GM18508 (cell line): ENCODE measurements at regions not wholly inside any gene's neighbourhood (a gene's known extent, or its start where the extent isn't known, plus 50 kb on each side); places are given as distances from the start of the nearest gene placed in this dataset.
"Not testable (repeated sequence)": the region's sequence is repeated elsewhere in the genome, so short reads cannot be mapped to it uniquely, and the experiment has no call there.

Experiments used
- ATAC-seq: cut with Tn5 transposase; IDR thresholded peaks from one replicate; pipeline ENCODE4 v1.9.1; 2021; ENCODE audit warnings: moderate number of reproducible peaks; ENCODE audit not compliant: insufficient read depth, unreplicated experiment

DNA sequence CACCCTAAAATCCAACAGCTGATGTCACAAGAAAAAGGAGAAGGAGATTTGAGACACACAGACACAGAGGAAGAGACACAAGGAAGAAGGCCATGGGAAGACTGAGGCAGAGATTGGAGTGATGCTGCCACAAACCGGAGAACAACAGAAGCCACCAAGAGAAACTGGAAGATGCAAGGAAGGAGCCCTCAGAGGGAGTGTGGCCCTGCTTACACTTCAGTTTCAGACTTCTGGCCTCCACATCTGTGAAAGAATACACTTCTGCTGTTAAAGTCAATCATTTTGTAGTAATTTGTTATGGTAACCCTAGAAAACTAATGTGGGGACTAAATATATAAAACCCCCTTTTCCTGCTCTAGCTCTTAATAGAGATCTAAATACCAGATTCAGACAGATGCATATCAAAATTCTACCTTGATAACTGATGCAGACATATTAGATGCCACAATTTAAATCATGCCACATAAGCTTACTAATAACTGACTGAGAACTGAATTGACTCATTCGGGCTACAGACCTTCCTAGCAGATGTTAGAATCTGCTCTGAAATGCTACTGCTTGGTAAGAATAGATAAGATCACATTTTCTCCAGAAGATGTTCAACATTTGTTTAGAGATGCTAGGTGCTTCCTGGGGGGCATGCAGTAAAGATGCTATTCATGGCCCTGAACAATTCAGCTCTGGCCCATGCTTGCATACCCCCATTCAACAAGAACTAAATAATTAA lies 113.1 kb upstream of the CCND2 start:
- ATAC-seq = no peak

DNA sequence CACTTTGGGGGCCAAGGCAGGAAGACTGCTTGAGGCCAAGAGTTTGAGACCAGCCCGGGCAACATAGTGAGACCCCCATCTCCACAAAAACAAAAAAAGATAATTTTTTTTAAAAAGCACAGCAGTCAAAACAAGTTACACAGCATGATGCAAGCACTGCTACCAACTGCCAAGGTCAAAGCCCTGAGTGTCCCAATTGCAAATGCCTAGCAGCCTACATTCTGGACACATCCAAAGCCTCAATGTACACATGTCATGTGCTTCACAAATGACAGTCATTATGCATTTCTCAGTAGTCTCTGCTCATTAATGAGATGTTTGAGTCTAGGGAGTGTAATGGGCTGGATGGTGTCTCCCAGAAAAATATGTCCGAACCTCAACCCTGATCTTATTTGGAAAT lies 113.7 kb upstream of the CCND2 start:
- ATAC-seq = no peak

DNA sequence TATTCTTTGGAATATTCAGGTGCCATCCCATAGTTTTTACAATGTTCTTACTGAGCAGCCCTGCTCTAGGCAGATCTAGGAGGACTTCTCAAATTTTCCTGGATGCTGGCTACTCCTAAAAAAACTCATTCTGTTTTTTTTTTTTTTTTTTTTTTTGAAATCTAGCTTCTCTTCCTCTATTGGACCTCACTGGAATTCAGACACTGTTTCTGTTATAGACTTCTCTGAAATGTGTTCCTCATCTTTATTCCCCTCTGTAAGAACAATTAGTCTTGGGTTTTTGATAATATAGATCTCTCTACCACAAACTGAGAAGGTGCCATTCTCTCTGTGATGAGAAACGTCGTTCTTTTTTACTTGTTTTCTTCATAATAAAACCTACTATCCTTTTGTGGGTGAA lies 115.3 kb upstream of the CCND2 start:
- no peak for ATAC-seq

DNA sequence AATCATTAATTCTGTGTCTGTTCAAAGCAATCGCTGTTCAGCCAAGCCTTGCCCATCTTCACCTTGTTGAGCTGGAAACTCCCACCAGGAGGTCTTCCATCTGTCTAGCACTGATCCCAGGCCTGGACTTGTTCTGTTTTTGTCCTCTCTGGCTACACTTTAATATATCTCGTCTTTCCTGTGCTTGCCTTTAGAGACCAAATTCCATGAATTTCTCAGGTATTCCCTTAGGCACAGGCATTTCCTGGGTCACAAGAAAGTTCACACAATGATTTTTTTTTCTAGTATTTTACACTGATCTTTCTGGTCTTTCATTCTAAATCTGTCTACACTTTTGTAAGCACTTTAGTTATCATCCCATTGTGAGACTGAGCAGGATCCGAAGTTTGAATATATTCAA lies 116.4 kb upstream of the CCND2 start:
- no peak for ATAC-seq

DNA sequence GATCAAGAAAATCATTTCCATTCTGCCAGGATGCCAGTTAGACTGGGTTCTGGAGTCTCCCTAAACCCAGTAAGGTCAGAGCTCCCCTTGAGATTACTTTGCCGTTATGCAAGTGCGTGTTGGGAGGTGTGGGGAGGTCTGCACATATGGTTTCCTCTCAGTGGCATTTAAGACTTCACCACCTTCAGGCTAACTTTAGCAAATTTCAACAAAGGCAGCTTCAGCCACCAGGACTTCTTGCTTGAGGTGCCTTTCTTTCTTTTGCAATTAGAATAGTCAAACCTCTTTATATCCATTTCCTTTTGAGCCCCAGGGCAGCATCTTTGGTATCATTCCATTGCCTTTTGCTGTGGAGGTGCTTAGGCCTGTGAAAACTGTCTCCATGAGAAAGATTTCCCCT lies 117.2 kb upstream of the CCND2 start:
- ATAC-seq = no peak

DNA sequence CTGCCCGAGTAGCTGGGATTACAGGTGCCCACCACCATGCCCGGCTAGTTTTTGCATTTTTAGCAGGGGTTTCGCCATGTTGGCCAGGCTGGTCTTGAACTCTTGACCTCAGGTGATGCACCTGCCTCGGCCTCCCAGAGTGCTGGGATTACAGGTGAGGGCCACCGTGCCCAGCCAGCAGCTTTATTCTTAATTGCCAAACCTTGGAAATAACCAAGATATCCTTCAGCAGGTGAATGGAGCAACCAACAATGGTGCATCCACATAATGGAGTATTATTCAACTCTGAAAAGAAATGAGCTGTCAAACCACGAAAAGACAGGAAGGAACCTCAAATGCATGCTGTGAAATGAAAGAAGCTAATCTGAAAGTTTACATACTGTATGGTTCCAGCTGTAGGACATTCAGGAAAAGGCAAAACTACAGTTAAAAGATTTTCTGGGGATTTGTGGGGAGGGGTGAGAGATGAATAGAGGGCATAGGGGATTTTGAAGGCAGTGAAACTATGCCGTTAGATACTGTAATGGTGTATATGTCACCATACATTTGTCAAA lies 118.8 kb upstream of the CCND2 start:
- ATAC-seq = no peak

DNA sequence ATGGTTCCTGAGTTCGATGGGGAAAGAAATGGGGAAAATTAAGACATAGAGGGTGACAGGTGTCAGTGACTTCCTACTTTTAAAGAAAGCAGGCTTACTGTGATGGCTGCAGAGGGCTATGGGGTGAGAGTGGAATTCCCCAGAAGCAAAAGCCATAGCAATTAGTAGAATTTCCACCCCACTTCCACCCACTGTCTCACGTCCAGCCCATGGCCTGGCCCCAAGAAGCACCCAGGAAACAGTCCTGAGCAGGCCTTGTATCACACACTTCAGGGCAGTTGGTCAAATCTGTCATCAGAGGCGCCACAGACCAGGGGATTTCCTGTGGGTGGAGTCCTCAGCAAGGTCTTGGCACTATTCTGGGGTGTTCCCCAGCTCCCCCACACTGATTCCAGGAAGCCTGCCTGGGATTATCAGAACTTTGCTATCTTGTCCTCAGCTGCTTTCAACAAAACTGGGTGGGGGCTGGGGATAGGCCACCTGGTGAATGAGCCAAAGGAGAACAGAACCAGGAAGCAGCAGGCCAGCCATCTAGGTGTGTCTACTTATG lies 120.1 kb upstream of the CCND2 start:
- peak; percentile 52 for ATAC-seq

DNA sequence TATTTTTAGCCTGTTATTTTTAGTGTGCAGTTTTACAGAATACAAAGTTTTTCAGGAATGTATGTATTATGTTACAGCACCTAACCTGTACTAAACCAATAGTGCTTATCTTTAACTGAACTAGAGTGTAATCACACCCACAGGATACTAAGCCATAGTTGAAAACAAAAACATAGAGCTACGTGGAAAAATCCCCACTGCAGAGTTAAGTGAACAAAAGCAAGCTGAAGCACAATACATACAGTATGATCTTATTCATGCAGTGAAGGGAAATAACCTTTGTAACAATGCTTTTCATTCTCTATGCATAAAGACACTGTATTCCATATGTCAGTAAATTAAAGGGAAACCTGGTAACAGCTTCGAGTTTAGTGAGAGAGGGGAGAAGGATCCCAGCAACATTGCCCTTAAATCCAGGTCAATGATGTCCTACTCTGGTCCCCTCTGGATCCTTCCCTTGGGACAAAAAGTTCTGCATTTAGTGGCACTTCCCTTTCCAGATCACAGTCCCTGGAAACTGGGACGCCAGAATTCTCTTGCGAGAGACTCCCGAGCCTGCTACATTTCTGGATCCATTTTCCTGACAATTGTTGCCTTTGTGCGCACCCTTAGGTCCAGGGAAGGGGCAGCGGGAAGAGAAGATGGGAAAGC lies 121.3 kb upstream of the CCND2 start:
- no peak for ATAC-seq

DNA sequence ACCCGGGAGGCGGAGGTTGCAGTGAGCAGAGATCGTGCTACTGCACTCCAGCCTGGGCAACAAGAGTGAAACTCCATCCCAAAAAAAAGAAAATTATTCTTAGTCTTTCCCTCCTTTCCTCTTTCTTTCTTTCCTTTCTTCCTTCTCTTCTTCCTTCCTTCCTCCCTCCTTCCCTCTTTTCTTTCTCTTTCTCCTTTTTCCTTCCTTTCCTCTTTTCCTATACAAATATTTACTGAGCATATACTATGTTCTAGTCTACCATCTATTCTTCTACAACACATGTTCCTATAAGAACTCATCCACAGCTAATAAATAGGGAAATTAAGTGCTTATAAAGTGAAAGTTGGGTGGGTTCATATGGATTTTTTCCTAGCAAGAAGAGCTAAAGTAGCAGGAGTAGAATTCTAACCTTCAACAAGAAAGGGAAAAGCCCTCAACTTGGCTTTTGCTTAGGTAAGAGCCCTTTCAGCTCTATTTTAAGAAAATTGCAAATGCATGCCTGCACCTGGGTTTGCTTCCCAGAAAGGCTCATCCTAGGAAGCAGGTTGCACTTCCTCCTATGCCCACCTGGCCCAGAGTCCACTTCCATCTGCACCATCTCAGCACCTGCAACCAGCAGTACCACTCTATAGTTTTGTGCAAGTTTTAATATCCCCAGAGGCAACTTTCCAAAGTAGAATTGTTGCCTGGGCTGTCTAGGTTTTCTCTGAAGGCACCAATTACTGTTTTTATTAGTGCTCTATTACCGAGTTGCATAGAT lies 122.0 kb upstream of the CCND2 start:
- no peak for ATAC-seq

DNA sequence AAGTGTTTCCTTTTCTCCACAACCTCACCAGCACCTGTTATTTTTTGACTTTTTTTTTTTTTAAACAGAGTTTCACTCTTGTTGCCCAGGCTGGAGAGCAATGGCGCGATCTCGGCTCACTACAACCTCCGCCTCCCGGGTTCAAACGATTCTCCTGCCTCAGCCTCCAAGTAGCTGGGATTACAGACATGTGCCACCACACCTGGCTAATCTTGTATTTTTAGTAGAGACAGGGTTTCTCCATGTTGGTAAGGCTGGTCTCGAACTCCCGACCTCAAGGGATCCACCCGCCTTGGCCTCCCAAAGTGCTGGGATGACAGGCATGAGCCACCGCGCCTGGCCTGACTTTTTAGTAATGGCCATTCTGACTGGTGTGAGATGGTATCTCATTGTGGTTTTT lies 123.2 kb upstream of the CCND2 start:
- ATAC-seq = not testable (repeated sequence)

DNA sequence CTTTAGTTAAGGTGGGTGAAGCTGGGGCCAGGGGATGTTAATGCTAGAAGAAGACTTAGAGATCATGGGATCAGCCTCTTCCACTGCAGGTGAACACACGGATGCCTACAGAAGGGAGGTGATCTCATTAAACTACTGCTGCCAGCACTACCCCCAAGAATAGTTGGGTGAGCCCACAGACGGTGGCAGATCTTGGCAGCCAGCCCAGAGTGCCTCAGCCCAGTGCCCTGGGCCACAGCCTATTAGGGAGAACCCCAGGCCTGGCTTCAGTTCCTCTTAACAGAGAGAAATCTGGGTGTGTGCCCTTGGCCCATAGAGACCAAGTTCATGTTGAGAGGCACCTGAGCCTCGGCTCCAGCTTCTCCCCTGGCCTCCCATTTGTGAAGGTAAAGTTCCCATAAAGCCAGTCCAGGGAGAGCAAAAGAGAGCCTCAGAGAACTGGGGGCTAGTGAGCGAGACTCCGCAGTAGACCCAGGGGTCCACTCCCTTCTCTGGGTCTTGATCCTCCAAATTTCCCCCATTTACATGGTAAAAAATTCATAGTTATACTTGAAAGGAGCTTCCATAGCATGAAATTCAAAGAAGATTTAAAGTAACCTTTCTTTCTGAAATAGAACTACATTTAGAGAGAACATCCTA lies 125.0 kb upstream of the CCND2 start:
- ATAC-seq = no peak

DNA sequence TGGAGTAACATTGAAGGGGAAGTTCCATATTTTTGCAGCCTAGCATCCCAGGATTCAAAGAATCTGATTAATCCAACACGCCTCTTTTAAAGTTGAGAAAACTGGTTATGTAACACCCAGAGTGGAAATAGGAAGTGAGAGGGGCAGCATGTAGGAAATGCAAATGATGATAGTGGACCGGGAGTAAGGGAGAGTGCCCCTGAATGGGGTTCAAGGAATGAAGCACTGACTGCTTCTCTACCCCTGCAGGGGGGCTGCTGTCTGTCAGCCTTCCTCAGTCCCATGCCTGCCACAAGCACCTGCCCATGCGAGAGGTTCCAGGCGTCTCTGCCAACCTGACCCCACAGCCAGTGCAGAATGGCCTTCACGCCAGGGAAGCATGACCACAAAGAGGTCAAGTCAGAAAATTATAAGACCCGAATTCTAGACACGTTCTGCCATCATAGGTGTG lies 126.5 kb upstream of the CCND2 start:
- no peak for ATAC-seq

DNA sequence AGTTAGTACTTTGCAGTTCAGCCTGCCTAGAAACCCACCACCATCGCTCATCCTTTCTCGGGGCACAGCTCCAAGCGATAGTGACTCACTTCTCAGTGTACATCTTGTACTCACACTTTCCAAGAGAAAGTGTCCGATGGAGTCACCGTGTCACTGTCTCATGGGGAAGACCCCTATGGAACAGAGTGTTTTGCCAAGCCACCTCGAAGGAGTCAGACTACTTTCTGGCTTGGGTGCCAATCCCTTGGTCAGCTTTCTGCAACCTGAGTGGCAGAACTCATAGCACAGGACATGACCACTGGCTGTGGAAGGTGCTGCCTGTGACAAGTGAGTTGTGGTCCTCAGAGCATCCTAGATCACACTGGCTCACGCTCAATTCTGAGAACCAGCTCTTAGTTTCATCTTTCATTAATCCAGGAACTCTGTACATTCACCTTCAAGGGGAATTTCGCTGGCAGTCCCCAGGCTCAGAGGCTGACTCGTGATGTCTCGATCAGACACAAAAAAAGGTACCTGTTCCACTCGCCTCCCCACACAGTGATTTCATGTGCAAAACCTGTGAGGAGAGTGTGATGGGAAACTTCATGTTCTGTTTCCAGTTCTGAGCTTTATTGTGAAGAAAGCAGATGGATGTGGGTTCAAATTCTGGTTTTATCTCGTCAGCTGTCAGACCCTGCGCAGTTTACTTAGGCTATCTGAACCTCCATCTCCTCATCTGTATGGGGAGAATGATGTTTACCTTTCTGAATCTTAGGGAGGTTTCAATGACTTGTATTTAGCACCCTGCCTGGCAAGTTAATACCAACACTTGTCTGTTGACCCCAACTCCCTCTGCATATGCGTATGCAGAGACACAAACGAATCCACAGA lies 127.3 kb upstream of the CCND2 start:
- ATAC-seq = no peak

DNA sequence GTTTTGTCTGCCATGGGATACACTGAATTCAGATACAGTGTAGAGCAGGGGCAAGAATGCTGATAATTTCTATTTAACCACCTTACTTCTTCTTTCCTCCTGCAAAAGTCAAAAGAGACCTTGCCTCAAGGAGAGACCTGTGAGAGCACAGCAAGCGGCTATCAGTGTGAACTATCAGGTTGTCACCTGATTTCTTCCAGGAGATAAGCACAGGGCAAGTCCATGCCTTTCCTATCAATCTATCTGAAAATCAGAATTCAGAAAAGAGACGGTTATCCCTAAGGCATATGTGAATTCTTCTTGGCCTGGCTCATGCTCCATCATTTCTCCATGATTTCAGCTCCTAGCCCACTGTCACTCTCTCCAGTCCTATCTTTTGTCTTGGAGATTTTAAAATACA lies 128.9 kb upstream of the CCND2 start:
- no peak for ATAC-seq

DNA sequence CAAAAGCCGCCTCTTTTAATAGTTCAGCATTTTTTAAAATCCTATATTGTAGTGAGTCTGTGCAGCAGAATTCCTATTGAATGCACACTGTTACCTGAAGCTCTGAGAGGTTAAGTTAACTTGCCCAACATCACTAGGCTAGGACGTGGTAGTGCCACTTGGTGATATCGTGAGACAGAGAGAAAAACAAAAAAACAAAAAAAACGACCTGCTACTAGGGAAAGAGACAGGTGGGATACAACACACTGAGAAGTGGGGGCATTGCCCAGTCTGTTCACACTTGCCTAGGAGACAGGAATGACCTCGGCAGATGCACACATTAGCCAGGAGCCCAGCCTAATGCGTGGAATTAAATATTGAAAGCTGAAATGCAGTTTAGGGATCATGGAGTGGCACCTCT lies 129.7 kb upstream of the CCND2 start:
- no peak for ATAC-seq

DNA sequence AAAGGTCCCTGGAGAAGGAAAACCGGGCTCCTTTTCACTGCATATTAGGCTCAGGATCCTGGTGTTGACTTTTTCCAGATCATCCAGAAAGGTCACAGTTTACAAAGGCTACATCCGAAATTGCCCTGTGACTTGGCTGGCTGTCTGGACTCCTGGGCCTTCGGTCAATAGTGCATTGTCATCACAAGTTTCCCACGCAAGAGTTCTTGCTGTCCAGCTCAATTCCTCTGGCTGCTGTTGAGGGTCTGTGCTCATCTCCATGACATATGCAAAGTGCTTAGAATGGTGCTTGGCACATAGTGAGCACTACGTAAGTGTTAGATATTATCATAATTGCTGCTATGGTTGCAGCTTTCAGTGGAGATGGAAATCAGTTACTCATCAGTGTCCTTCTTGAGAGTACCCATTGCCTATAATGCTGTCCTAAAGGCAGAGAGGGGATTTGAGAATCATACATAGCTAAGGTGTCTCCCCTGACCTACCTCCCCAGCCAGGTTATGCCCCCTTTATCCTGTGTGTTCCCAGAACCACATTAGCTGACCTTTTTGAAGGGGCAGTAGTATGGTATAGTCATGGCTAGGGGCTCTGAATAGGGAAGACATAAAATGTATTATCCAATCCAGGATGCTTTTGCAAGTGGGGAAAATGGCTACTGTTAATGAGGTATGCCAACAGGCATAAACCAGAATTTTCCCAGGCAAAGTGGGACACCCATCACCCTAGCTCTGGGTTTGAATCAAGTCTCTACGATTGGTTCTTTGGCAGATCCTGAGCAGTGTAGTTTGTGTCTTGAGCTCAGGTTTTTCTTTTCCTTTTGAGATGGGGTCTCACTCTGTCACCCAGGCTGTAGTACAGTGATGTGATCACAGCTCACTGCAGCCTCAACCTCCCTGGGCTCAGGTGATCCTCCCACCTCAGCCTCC lies 132.0 kb upstream of the CCND2 start:
- no peak for ATAC-seq

DNA sequence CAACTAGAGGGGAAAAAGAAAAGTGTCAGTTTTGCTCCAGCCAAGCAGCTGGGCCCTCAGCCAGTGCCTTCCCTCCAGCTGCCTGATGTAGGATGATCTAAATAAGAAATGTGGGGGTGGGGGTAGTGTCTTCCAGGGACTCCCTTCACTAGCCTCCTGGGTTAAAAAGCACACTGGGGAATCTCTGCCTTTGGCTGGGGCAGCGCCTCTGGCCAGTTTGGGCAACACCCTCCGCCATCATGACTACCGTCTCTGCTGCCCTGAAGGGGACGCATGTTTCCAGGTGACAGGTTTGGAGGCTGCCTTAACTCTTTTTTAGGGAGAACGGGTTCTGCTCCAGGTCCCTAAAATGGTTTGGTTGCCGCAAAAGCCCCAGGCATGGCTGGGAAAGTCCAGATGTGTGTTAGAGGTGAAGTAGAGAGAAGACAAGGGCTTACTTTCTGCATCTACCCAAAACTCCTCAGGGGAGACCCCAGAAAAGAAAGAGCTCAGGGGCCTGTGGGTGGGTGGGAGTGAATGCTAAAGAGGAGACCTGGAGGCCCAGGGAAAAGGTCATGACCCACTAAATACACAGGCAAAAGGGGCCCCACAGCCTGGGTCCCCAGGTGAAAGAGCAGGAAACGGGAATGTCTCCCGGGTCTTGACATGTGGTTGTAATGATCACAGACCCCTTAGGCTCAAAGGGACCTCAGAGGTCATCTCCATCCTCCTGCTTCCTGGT lies 132.8 kb upstream of the CCND2 start:
- no peak for ATAC-seq

DNA sequence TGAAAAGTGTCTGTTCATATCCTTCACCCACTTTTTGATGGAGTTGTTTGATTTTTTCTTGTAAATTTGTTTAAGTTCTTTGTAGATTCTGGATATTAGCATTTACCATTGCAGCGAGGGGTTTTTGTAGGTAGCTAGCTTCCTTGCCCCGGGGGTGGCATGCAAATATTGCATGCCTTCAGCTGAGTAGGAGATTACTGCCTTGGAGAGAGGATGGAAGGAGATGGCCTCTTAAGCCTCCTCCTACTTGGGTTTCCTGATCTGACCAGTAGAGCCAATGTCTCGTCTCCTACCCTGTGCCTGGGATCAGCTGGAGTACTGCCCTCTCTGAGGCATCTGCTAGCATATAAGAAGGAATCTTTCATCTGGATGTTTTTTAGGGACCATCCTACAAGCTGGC lies 134.4 kb upstream of the CCND2 start:
- no peak for ATAC-seq
